ENCODE measurements at regions not wholly inside any gene's neighbourhood (a gene's known extent, or its start where the extent isn't known, plus 50 kb on each side); places are given as distances from the start of the nearest gene placed in this dataset.
A peak's percentile ranks its signal among the peaks of the same experiment; 100 is the strongest.

GRCh38 chr11:119481021-119481666 lies 58.2 kb upstream of the THY1 start:
- H3K27ac ChIP-seq (ENCODE audit: low read length), result no peak overlapping the region
- peak; percentile 88 for ATAC-seq (ENCODE audit: insufficient read depth, low read depth)

DNA sequence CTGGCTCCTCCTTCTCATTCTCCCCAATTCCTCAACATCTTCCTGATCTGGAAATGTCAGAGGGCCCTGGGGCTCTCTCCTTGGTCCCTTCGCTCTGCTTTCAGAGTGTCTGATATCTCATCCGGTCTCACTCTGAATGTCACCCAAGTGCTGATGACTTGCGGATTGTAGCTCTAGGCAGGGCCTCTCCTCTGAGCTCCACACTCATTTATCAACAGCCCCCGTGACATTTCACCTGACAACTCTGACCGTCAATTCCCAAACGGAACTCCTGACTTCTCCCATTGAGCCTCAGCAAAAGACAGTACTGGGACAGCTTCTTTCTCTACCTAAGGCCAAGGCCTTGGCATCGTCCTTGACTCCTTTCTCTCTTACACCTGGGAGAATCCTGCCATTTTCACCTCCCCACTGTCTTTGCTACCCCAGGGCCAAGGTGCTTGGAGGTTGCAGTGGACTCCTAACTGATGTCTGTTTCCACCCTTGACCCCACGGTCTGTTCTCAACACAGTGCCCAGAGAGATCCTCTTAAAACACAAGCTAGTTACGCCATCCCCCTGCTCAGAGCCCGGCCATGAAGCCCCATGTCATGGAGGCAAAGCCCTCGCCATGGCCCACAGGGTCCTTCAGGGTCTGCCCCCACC lies 57.5 kb upstream of the THY1 start:
- ATAC-seq (ENCODE audit: insufficient read depth, low read depth) (no peak), DNase-seq (no peak)
- TF ChIP-seq EZH2 (IDR thresholded peaks at IDR 0.05; ENCODE audit: borderline replicate concordance, low read depth, low read length, severe bottlenecking) (no peak), CTCF (IDR thresholded peaks at IDR 0.05; ENCODE audit: borderline replicate concordance, extremely low read depth, low read length, poor library complexity, severe bottlenecking) (no peak)
- Histone ChIP-seq H4K20me1 (ENCODE audit: insufficient read depth, low read length) (peaks cover 3% of the 10 kb centered on the region), H3K27me3 (ENCODE audit: insufficient read depth, low read length, poor library complexity) (no peaks in the 10 kb centered on the region), H3K4me3 (ENCODE audit: low read depth in 1 of 2, low read length in 2 of 2) (no peak overlapping the region), H3K4me1 (ENCODE audit: insufficient read depth, low read length) (no peaks in the 10 kb centered on the region), H3K27ac (ENCODE audit: low read length) (no peak overlapping the region), H2AFZ (ENCODE audit: low read depth, low read length) (no peak overlapping the region), H3K9ac (ENCODE audit: low read depth, low read length) (no peak overlapping the region), H3K4me2 (ENCODE audit: insufficient read depth, low read length) (no peak overlapping the region), H3K36me3 (ENCODE audit: insufficient read depth, low read length) (no peaks in the 10 kb centered on the region), H3K79me2 (ENCODE audit: insufficient read depth, low read length) (no peaks in the 10 kb centered on the region), H3K9me3 (ENCODE audit: insufficient read depth, low read length, severe bottlenecking) (no peaks in the 10 kb centered on the region)

More at GRCh38 chr11:119481021-119481666, 58.2 kb upstream of the THY1 start:
- peaks cover 3% of the 10 kb centered on the region for H4K20me1 ChIP-seq (ENCODE audit: insufficient read depth, low read length)
- no peaks in the 10 kb centered on the region for H3K27me3 ChIP-seq (ENCODE audit: insufficient read depth, low read length, poor library complexity)
- H3K4me1 ChIP-seq (ENCODE audit: insufficient read depth, low read length), result no peaks in the 10 kb centered on the region
- no peak overlapping the region for H3K9ac ChIP-seq (ENCODE audit: low read depth, low read length)
- H3K36me3 ChIP-seq (ENCODE audit: insufficient read depth, low read length), result no peaks in the 10 kb centered on the region
- TF ChIP-seq CTCF (IDR thresholded peaks at IDR 0.05; ENCODE audit: borderline replicate concordance, extremely low read depth, low read length, poor library complexity, severe bottlenecking), result peak; percentile 90
- no peak for TF ChIP-seq EZH2 (IDR thresholded peaks at IDR 0.05; ENCODE audit: borderline replicate concordance, low read depth, low read length, severe bottlenecking)
- no peaks in the 10 kb centered on the region for H3K9me3 ChIP-seq (ENCODE audit: insufficient read depth, low read length, severe bottlenecking)
- H3K79me2 ChIP-seq (ENCODE audit: insufficient read depth, low read length), result no peaks in the 10 kb centered on the region
- H2AFZ ChIP-seq (ENCODE audit: low read depth, low read length), result no peak overlapping the region
- DNase-seq, result peak; percentile 63
- H3K4me3 ChIP-seq (ENCODE audit: low read depth in 1 of 2, low read length in 2 of 2), result no peak overlapping the region
- H3K4me2 ChIP-seq (ENCODE audit: insufficient read depth, low read length), result no peak overlapping the region

- DNase-seq (no peak), ATAC-seq (ENCODE audit: insufficient read depth, low read depth) (no peak)
- Histone ChIP-seq H3K27me3 (ENCODE audit: insufficient read depth, low read length, poor library complexity) (no peaks in the 10 kb centered on the region), H3K9ac (ENCODE audit: low read depth, low read length) (no peak overlapping the region), H3K4me1 (ENCODE audit: insufficient read depth, low read length) (no peaks in the 10 kb centered on the region), H3K4me3 (ENCODE audit: low read depth in 1 of 2, low read length in 2 of 2) (no peak overlapping the region), H3K36me3 (ENCODE audit: insufficient read depth, low read length) (no peaks in the 10 kb centered on the region), H4K20me1 (ENCODE audit: insufficient read depth, low read length) (peaks cover 5% of the 10 kb centered on the region), H3K27ac (ENCODE audit: low read length) (no peak overlapping the region), H3K9me3 (ENCODE audit: insufficient read depth, low read length, severe bottlenecking) (no peaks in the 10 kb centered on the region), H2AFZ (ENCODE audit: low read depth, low read length) (no peak overlapping the region), H3K4me2 (ENCODE audit: insufficient read depth, low read length) (no peak overlapping the region), H3K79me2 (ENCODE audit: insufficient read depth, low read length) (no peaks in the 10 kb centered on the region)
- TF ChIP-seq CTCF (IDR thresholded peaks at IDR 0.05; ENCODE audit: borderline replicate concordance, extremely low read depth, low read length, poor library complexity, severe bottlenecking) (peak; percentile 33), EZH2 (IDR thresholded peaks at IDR 0.05; ENCODE audit: borderline replicate concordance, low read depth, low read length, severe bottlenecking) (no peak)
Measured at GRCh38 chr11:119479685-119480275, 56.8 kb upstream of the THY1 start.
